Smooth muscle cell (in vitro differentiated cells): ENCODE measurements at regions not wholly inside any gene's neighbourhood (a gene's known extent, or its start where the extent isn't known, plus 50 kb on each side); places are given as distances from the start of the nearest gene placed in this dataset.
"Not testable (repeated sequence)": the region's sequence is repeated elsewhere in the genome, so short reads cannot be mapped to it uniquely, and the experiment has no call there.

Experiments used
- DNase-seq: peaks from one replicate; lab custom pipeline; 2025; ENCODE audit not compliant: unreplicated experiment; lab: John Stamatoyannopoulos, UW
- H2AFZ ChIP-seq: fragments of 200-600 bp; sonication (generic); 2 replicates; pipeline ENCODE4 v1.6.0; 2016; ENCODE audit warnings: antibody characterized with exemption, low read depth, mild to moderate bottlenecking
- H3F3A ChIP-seq: fragments of 200-600 bp; sonication (generic); 2 replicates; pipeline ENCODE4 v1.6.0; 2017; ENCODE audit warnings: antibody characterized with exemption, low read depth
- H3K27ac ChIP-seq: fragments of 200-600 bp; sonication (generic); 2 replicates; pipeline ENCODE4 v1.5.1; 2016; ENCODE audit warnings: low read depth, mild to moderate bottlenecking
- H3K27me3 ChIP-seq: fragments of 200-600 bp; sonication (generic); 2 replicates; pipeline ENCODE4 v1.6.1; 2016; ENCODE audit warnings: low read depth, mild to moderate bottlenecking
- H3K36me3 ChIP-seq: fragments of 200-600 bp; sonication (generic); 2 replicates; pipeline ENCODE4 v1.5.1; 2016; ENCODE audit warnings: low read depth
- H3K4me1 ChIP-seq: fragments of 200-600 bp; sonication (generic); 2 replicates; pipeline ENCODE4 v1.5.1; 2016; ENCODE audit warnings: low read depth
- H3K4me2 ChIP-seq: fragments of 200-600 bp; sonication (generic); 2 replicates; pipeline ENCODE4 v1.6.0; 2016; ENCODE audit warnings: mild to moderate bottlenecking
- H3K4me3 ChIP-seq: fragments of 200-600 bp; sonication (generic); 2 replicates; pipeline ENCODE4 v1.5.1; 2016; ENCODE audit warnings: mild to moderate bottlenecking
- H3K79me2 ChIP-seq: fragments of 200-600 bp; sonication (generic); 2 replicates; pipeline ENCODE4 v1.6.0; 2016; ENCODE audit warnings: low read depth, mild to moderate bottlenecking
- H3K9ac ChIP-seq: fragments of 200-600 bp; sonication (generic); 2 replicates; pipeline ENCODE4 v1.6.0; 2016; ENCODE audit warnings: low read depth
- H3K9me3 ChIP-seq: fragments of 200-600 bp; sonication (generic); replicated peaks from 2 replicates; pipeline ENCODE4 v1.5.1; 2016; ENCODE audit warnings: low read depth
- H4K20me1 ChIP-seq: fragments of 200-600 bp; sonication (generic); 2 replicates; pipeline ENCODE4 v1.6.0; 2016; ENCODE audit warnings: low read depth
- CTCF ChIP-seq: fragments of 200-600 bp; sonication (generic); IDR thresholded peaks from 2 replicates; pipeline ENCODE4 v1.5.1; 2017; ENCODE audit warnings: borderline replicate concordance, mild to moderate bottlenecking, antibody characterized with exemption; ENCODE audit not compliant: insufficient read depth, poor library complexity, severe bottlenecking
- WGBS: methylation state at CpG from one replicate; pipeline ENCODE4 v1.1.7; 2016; ENCODE audit warnings: low lambda C conversion rate; 5-methylcytosine and 5-hydroxymethylcytosine counted together

GRCh38 chr10:78417425-78418370 is 384.0 kb downstream of the RPS24 start:
- H3F3A ChIP-seq: no peaks in the 10 kb centered on the region
- no peak overlapping the region for H3K9ac ChIP-seq
- peak overlapping the region; percentile 57 for H3K27ac ChIP-seq
- no peak overlapping the region for H3K4me2 ChIP-seq
- 95% methylated on average over 16 of the region's 16 CpGs for WGBS
- no peak for TF ChIP-seq CTCF
- H4K20me1 ChIP-seq: no peaks in the 10 kb centered on the region
- no peaks in the 10 kb centered on the region for H3K79me2 ChIP-seq
- H3K9me3 ChIP-seq: no peaks in the 10 kb centered on the region
- H3K4me3 ChIP-seq: no peak overlapping the region
- peaks cover 22% of the 10 kb centered on the region for H3K4me1 ChIP-seq
- no peaks in the 10 kb centered on the region for H3K27me3 ChIP-seq
- no peak for DNase-seq
- no peak overlapping the region for H2AFZ ChIP-seq
- no peaks in the 10 kb centered on the region for H3K36me3 ChIP-seq

- Histone ChIP-seq H3K79me2 (no peaks in the 10 kb centered on the region), H3K36me3 (no peaks in the 10 kb centered on the region), H3K9me3 (no peaks in the 10 kb centered on the region), H3F3A (no peaks in the 10 kb centered on the region), H4K20me1 (no peaks in the 10 kb centered on the region), H2AFZ (no peak overlapping the region), H3K9ac (no peak overlapping the region), H3K4me2 (no peak overlapping the region), H3K4me1 (peaks cover 15% of the 10 kb centered on the region), H3K27ac (no peak overlapping the region), H3K27me3 (no peaks in the 10 kb centered on the region), H3K4me3 (no peak overlapping the region)
- DNase-seq: no peak
- TF ChIP-seq CTCF: no peak
- WGBS: 92% methylated on average over 14 of the region's 14 CpGs
Observed at GRCh38 chr10:78419481-78420265, 386.0 kb downstream of the RPS24 start.

- DNase-seq: no peak
- Histone ChIP-seq H3K4me1 (peaks cover 15% of the 10 kb centered on the region), H3K36me3 (no peaks in the 10 kb centered on the region), H3K27me3 (no peaks in the 10 kb centered on the region), H3K9me3 (no peaks in the 10 kb centered on the region), H3F3A (no peaks in the 10 kb centered on the region), H3K4me3 (no peak overlapping the region), H3K79me2 (no peaks in the 10 kb centered on the region), H3K4me2 (peak overlapping the region; percentile 49), H3K27ac (no peak overlapping the region), H4K20me1 (no peaks in the 10 kb centered on the region), H2AFZ (peak overlapping the region; percentile 86), H3K9ac (no peak overlapping the region)
- 48% methylated on average over 16 of the region's 16 CpGs for WGBS
- TF ChIP-seq CTCF: no peak
Observed at GRCh38 chr10:78420946-78421735, 387.5 kb downstream of the RPS24 start.

GRCh38 chr10:78424050-78424449 is 390.4 kb downstream of the RPS24 start:
- not testable (repeated sequence) for H3K79me2 ChIP-seq, H3K27ac ChIP-seq, H3K4me2 ChIP-seq, H3K27me3 ChIP-seq, H3K4me1 ChIP-seq, H3F3A ChIP-seq, H4K20me1 ChIP-seq, H3K4me3 ChIP-seq, H3K36me3 ChIP-seq, H3K9me3 ChIP-seq, DNase-seq, H3K9ac ChIP-seq, H2AFZ ChIP-seq
- 100% methylated on average over 2 of the region's 2 CpGs for WGBS
